ENCODE measurements at regions not wholly inside any gene's neighbourhood (a gene's known extent, or its start where the extent isn't known, plus 50 kb on each side); places are given as distances from the start of the nearest gene placed in this dataset.
"Not testable (repeated sequence)": the region's sequence is repeated elsewhere in the genome, so short reads cannot be mapped to it uniquely, and the experiment has no call there.

DNA sequence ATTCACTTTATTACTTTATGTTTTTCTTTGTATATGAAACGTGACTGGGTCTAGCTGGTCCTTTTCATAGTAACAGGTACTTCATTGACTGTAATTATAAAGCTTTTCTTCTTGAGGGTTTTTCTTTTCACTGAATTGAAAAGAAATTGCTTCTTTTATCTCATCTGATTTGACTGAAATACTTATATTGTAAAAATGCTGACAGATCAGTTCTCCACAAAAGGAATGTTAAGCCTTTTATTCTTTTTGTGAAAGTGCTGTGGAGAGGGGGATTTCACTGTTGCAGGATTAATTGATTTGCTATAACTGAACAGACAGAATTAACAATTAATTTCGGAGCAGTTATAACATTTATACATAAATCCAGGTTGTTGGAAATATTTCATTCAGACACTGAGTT, 2043.6 kb upstream of the C9orf72 start:
- Mint-ChIP-seq H3K27me3 (ENCODE audit: low read depth in 3 of 3) (peaks cover 0 to 2% (median 0%) of the 10 kb centered on the region in 3 donors), H3K27ac (no peak overlapping the region), H3K4me1 (no peaks in the 10 kb centered on the region), H3K4me3 (no peak overlapping the region), H3K9me3 (peaks cover 5 to 20% (median 11%) of the 10 kb centered on the region in 6 donors), H3K36me3 (no peaks in the 10 kb centered on the region)
- no peak for DNase-seq

GRCh38 chr9:29625292-29625731, 2052.0 kb upstream of the C9orf72 start:
- H3K4me3 Mint-ChIP-seq: no peak overlapping the region

GRCh38 chr9:29625931-29626330, 2052.7 kb upstream of the C9orf72 start:
- no peak for DNase-seq
- Mint-ChIP-seq H3K4me3 (no peak overlapping the region), H3K4me1 (no peaks in the 10 kb centered on the region), H3K36me3 (peaks cover 0 to 4% (median 3%) of the 10 kb centered on the region in 3 donors), H3K27ac (no peak overlapping the region), H3K9me3 (peaks cover 0 to 17% (median 14%) of the 10 kb centered on the region in 6 donors), H3K27me3 (ENCODE audit: low read depth in 3 of 3) (peaks cover 0 to 2% (median 1%) of the 10 kb centered on the region in 3 donors)

More at GRCh38 chr9:29625292-29625731, 2052.0 kb upstream of the C9orf72 start:
- H3K9me3 Mint-ChIP-seq: peaks cover 2 to 17% (median 13%) of the 10 kb centered on the region in 6 donors
- H3K27me3 Mint-ChIP-seq (ENCODE audit: low read depth in 3 of 3): peaks cover 0 to 2% (median 2%) of the 10 kb centered on the region in 3 donors
- no peaks in the 10 kb centered on the region for H3K4me1 Mint-ChIP-seq
- H3K27ac Mint-ChIP-seq: no peak overlapping the region
- no peak for DNase-seq
- H3K36me3 Mint-ChIP-seq: peaks cover 0 to 4% (median 3%) of the 10 kb centered on the region in 3 donors

DNA sequence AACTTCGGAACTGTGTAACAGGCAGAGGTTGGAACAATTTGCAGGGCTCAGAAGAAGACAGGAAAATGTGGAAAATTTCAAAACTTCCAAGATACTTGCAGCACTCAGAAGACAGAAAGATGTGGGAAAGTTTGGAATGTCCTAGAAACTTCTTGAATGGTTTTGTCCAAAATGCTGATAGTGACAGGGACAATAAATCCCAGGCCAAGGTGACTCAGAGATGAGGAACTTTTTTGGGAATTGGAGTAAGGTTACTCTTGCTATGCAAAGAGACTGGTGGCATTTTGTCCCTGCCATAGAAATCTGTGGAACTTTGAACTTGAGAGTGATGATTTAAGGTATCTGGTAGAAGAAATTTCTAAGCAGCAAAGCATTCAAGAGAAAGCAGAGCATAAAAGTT, 2055.6 kb upstream of the C9orf72 start:
- H3K27ac Mint-ChIP-seq; H3K4me3 Mint-ChIP-seq; DNase-seq; H3K4me1 Mint-ChIP-seq; H3K36me3 Mint-ChIP-seq; H3K27me3 Mint-ChIP-seq (ENCODE audit: low read depth in 3 of 3): not testable (repeated sequence)
- peaks cover 2 to 30% (median 17%) of the 10 kb centered on the region in 6 donors for H3K9me3 Mint-ChIP-seq

DNA sequence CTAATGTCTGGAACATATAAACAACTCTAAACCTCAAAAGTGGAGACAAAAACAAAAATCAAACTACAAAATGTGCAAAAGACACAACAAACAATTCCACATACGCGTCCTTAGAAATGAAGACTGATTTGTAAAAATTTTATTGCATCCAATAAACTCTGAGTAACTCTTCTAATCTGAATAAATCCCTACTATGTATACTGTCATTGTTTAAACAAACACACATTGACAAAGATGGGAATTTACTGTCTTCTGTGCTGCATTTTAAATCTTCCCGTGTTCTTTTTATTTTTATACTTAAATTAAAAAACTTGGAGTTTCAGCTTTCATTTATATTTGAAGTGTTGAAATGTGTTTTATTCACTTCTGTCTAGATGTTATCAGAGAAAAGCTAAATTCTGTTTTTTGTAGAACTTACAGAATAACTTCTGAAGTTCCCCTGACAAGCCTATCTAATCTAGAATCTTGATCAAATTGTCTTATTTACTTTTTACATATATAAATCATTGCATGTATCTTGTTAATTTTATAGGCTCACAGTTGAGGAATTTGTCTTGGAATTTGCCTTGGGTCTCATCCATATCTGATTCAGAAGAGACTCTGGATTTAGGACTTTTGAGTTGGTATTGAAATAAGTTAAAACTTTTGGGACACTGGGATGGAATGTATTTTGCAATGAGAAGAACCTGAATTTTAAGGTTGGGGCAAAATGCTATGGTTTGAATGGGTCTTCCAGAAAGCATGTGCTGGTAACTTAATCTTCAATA, 2064.4 kb upstream of the C9orf72 start:
- H3K27ac Mint-ChIP-seq: no peak overlapping the region
- H3K4me3 Mint-ChIP-seq: no peak overlapping the region
- DNase-seq: no peak
- peaks cover 1 to 3% (median 2%) of the 10 kb centered on the region in 3 donors for H3K27me3 Mint-ChIP-seq (ENCODE audit: low read depth in 3 of 3)
- peaks cover 0 to 4% (median 0%) of the 10 kb centered on the region in 3 donors for H3K36me3 Mint-ChIP-seq
- H3K9me3 Mint-ChIP-seq: peaks cover 6 to 25% (median 14%) of the 10 kb centered on the region in 6 donors
- H3K4me1 Mint-ChIP-seq: no peaks in the 10 kb centered on the region

- Mint-ChIP-seq H3K27ac (no peak overlapping the region), H3K9me3 (peaks cover 5 to 22% (median 8%) of the 10 kb centered on the region in 6 donors), H3K36me3 (peaks cover 0 to 4% (median 0%) of the 10 kb centered on the region in 3 donors), H3K4me1 (no peaks in the 10 kb centered on the region), H3K4me3 (no peak overlapping the region), H3K27me3 (ENCODE audit: low read depth in 3 of 3) (peaks cover 1 to 3% (median 2%) of the 10 kb centered on the region in 3 donors)
- no peak for DNase-seq
Measured at GRCh38 chr9:29640507-29640906, 2067.2 kb upstream of the C9orf72 start.

- H3K4me1 Mint-ChIP-seq: no peaks in the 10 kb centered on the region
- H3K27me3 Mint-ChIP-seq (ENCODE audit: low read depth in 3 of 3): peaks cover 0 to 2% (median 0%) of the 10 kb centered on the region in 3 donors
- no peaks in the 10 kb centered on the region for H3K36me3 Mint-ChIP-seq
Measured at GRCh38 chr9:29644514-29644913, 2071.2 kb upstream of the C9orf72 start.

GRCh38 chr9:29647451-29647850, 2074.2 kb upstream of the C9orf72 start:
- no peaks in the 10 kb centered on the region for H3K4me1 Mint-ChIP-seq
- DNase-seq: no peak
- H3K9me3 Mint-ChIP-seq: peaks cover 2 to 23% (median 13%) of the 10 kb centered on the region in 6 donors
- no peak overlapping the region for H3K27ac Mint-ChIP-seq
- no peaks in the 10 kb centered on the region for H3K36me3 Mint-ChIP-seq
- H3K27me3 Mint-ChIP-seq (ENCODE audit: low read depth in 3 of 3): no peaks in the 10 kb centered on the region
- H3K4me3 Mint-ChIP-seq: no peak overlapping the region

More at GRCh38 chr9:29644514-29644913, 2071.2 kb upstream of the C9orf72 start:
- no peak for DNase-seq
- H3K9me3 Mint-ChIP-seq: peaks cover 2 to 13% (median 8%) of the 10 kb centered on the region in 6 donors
- no peak overlapping the region for H3K4me3 Mint-ChIP-seq
- H3K27ac Mint-ChIP-seq: no peak overlapping the region

DNA sequence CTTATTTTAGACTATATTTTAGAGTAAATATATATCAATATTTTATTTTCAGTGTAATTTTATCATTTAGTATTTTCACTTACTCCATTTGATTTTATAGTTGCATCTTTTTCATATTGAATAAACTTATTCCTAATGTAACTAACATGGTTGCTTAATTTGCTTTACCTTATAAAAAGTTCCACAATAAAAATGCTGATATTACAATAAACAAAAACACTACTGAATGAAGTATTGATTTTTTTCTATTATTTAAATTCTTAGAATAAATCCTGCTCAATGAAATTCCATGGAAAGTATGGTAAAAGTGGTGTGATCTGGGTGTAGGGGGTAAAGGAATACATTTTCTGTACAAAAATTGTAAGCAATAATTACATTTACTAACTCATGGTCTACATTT, 2074.9 kb upstream of the C9orf72 start:
- Mint-ChIP-seq H3K4me3 (no peak overlapping the region), H3K4me1 (no peaks in the 10 kb centered on the region), H3K27me3 (ENCODE audit: low read depth in 3 of 3) (no peaks in the 10 kb centered on the region), H3K9me3 (peaks cover 2 to 20% (median 12%) of the 10 kb centered on the region in 6 donors), H3K36me3 (no peaks in the 10 kb centered on the region), H3K27ac (no peak overlapping the region)
- no peak for DNase-seq

DNA sequence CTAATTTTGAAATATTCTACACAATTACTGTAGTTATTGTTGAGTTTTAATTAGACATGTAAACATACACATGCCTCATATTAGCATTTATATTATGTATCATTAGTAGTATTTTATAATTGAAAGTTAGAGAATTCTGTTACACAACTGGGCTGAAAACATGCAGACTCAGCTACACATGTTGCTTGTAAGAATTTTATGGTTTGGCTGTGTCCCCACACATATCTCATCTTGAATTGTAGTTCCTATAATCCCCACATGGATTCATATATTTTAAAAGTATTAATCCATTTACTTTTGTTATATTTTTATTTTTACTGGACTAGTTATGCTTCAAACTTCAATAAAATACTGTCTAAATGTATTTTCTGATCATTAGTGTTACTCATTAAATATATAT, 2075.3 kb upstream of the C9orf72 start:
- H3K4me1 Mint-ChIP-seq: no peaks in the 10 kb centered on the region
- H3K27ac Mint-ChIP-seq: no peak overlapping the region
- H3K36me3 Mint-ChIP-seq: no peaks in the 10 kb centered on the region
- DNase-seq: no peak
- H3K4me3 Mint-ChIP-seq: no peak overlapping the region
- H3K27me3 Mint-ChIP-seq (ENCODE audit: low read depth in 3 of 3): no peaks in the 10 kb centered on the region
- H3K9me3 Mint-ChIP-seq: peaks cover 2 to 21% (median 12%) of the 10 kb centered on the region in 6 donors

GRCh38 chr9:29656641-29657406, 2083.5 kb upstream of the C9orf72 start:
- H3K27me3 Mint-ChIP-seq (ENCODE audit: low read depth in 3 of 3): no peaks in the 10 kb centered on the region
- no peaks in the 10 kb centered on the region for H3K4me1 Mint-ChIP-seq
- peaks cover 7 to 30% (median 21%) of the 10 kb centered on the region in 6 donors for H3K9me3 Mint-ChIP-seq
- no peak overlapping the region for H3K4me3 Mint-ChIP-seq
- H3K36me3 Mint-ChIP-seq: peaks cover 0 to 3% (median 0%) of the 10 kb centered on the region in 3 donors
- H3K27ac Mint-ChIP-seq: no peak overlapping the region
- DNase-seq: no peak

- H3K27me3 Mint-ChIP-seq (ENCODE audit: low read depth in 3 of 3): no peaks in the 10 kb centered on the region
- no peak for DNase-seq
- H3K9me3 Mint-ChIP-seq: peaks cover 7 to 35% (median 18%) of the 10 kb centered on the region in 6 donors
- H3K4me1 Mint-ChIP-seq: no peaks in the 10 kb centered on the region
- H3K27ac Mint-ChIP-seq: no peak overlapping the region
- H3K36me3 Mint-ChIP-seq: peaks cover 0 to 3% (median 0%) of the 10 kb centered on the region in 3 donors
- no peak overlapping the region for H3K4me3 Mint-ChIP-seq
Measured at GRCh38 chr9:29657821-29658220, 2084.5 kb upstream of the C9orf72 start.

DNA sequence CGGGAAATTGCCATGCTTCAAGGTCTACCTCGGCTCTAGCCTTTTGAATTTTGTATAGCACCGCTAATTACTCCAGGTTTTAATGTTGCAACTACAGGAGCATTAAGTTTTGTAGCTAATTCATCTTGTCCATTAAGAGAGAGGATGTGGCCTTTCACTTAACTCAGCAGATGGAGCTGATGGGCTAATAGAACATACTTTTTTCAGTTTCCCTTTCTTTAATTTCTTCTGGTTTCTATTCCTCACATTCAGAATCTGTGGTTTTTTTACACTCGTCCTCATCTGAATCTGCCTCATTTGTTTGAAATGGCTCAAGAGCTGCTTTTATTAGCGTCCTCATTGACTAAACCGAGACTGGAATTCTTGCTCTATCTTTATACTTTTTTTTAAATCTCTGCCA, 2085.7 kb upstream of the C9orf72 start:
- H3K27me3 Mint-ChIP-seq (ENCODE audit: low read depth in 3 of 3): no peaks in the 10 kb centered on the region
- H3K9me3 Mint-ChIP-seq: peaks cover 8 to 35% (median 17%) of the 10 kb centered on the region in 6 donors
- DNase-seq: no peak
- H3K4me1 Mint-ChIP-seq: no peaks in the 10 kb centered on the region
- H3K36me3 Mint-ChIP-seq: peaks cover 0 to 3% (median 0%) of the 10 kb centered on the region in 3 donors
- no peak overlapping the region for H3K4me3 Mint-ChIP-seq
- H3K27ac Mint-ChIP-seq: no peak overlapping the region

DNA sequence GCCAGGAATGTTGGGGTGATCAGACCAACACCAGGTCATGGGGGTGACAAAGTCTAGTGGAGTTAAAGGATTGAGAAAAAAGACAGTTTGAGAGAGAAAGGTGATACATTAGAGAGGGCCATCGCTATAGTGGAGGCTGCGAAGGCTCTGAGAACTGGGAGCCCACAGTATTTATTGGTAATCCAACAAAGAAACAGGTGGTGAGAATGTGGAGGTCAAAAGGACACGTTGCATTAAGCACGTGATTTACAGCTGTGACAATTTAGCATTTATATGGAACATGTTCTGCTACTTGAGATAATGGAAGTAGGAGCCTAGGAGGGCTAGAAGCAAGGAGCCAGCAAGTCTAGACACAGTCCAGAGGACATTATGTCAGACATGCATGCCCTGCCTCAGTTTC, 2086.5 kb upstream of the C9orf72 start:
- H3K27me3 Mint-ChIP-seq (ENCODE audit: low read depth in 3 of 3): no peaks in the 10 kb centered on the region
- H3K4me1 Mint-ChIP-seq: no peaks in the 10 kb centered on the region
- peaks cover 0 to 3% (median 0%) of the 10 kb centered on the region in 3 donors for H3K36me3 Mint-ChIP-seq
- H3K27ac Mint-ChIP-seq: no peak overlapping the region
- peaks cover 8 to 38% (median 18%) of the 10 kb centered on the region in 6 donors for H3K9me3 Mint-ChIP-seq
- H3K4me3 Mint-ChIP-seq: no peak overlapping the region
- no peak for DNase-seq
